ENCODE measurements at regions not wholly inside any gene's neighbourhood (a gene's known extent, or its start where the extent isn't known, plus 50 kb on each side); places are given as distances from the start of the nearest gene placed in this dataset.
"Not testable (repeated sequence)": the region's sequence is repeated elsewhere in the genome, so short reads cannot be mapped to it uniquely, and the experiment has no call there.

GRCh38 chrX:90458071-90458899 is 536.6 kb downstream of the TGIF2LX start:
- H3K27me3 ChIP-seq (ENCODE audit: low read length); H3K4me2 ChIP-seq (ENCODE audit: low read length); H3K36me3 ChIP-seq (ENCODE audit: low read depth, low read length); DNase-seq; H2AFZ ChIP-seq (ENCODE audit: low read length); H3K27ac ChIP-seq (ENCODE audit: low read length); H3K9me2 ChIP-seq (replicated peaks; ENCODE audit: low read length); ATAC-seq; BruUV-seq (replicated peaks); CTCF ChIA-PET; H4K20me1 ChIP-seq (ENCODE audit: low read length); H3K9ac ChIP-seq (ENCODE audit: low read length); intact Hi-C loops (cut with micrococcal nuclease); H3K4me3 ChIP-seq (ENCODE audit: low read length); POLR2A ChIA-PET (ENCODE audit: unreplicated experiment); H3K4me1 ChIP-seq (ENCODE audit: insufficient read depth, low read length); H3F3A ChIP-seq (ENCODE audit: low read length, unreplicated experiment); H3K9me3 ChIP-seq (ENCODE audit: low read length); H3K79me2 ChIP-seq (ENCODE audit: low read length): not testable (repeated sequence)

GRCh38 chrX:90474445-90474844 is 552.7 kb downstream of the TGIF2LX start:
- H3K79me2 ChIP-seq (ENCODE audit: low read length); CTCF ChIA-PET; BruUV-seq (replicated peaks): not testable (repeated sequence)

GRCh38 chrX:90485406-90485805 is 563.7 kb downstream of the TGIF2LX start:
- not testable (repeated sequence) for DNase-seq

More at GRCh38 chrX:90474445-90474844, 552.7 kb downstream of the TGIF2LX start:
- H3K27ac ChIP-seq (ENCODE audit: low read length); H3K4me1 ChIP-seq (ENCODE audit: insufficient read depth, low read length); POLR2A ChIA-PET (ENCODE audit: unreplicated experiment); H3K4me3 ChIP-seq (ENCODE audit: low read length); H3K4me2 ChIP-seq (ENCODE audit: low read length); H3K9ac ChIP-seq (ENCODE audit: low read length); ATAC-seq; H4K20me1 ChIP-seq (ENCODE audit: low read length); H3K36me3 ChIP-seq (ENCODE audit: low read depth, low read length); intact Hi-C loops (cut with micrococcal nuclease); H3K9me2 ChIP-seq (replicated peaks; ENCODE audit: low read length); DNase-seq; H3K27me3 ChIP-seq (ENCODE audit: low read length); H3K9me3 ChIP-seq (ENCODE audit: low read length); H2AFZ ChIP-seq (ENCODE audit: low read length); H3F3A ChIP-seq (ENCODE audit: low read length, unreplicated experiment): not testable (repeated sequence)

GRCh38 chrX:90521284-90521683 is 599.6 kb downstream of the TGIF2LX start:
- intact Hi-C loops (cut with micrococcal nuclease); H3K79me2 ChIP-seq (ENCODE audit: low read length); ATAC-seq; H3K27me3 ChIP-seq (ENCODE audit: low read length); CTCF ChIA-PET; H3F3A ChIP-seq (ENCODE audit: low read length, unreplicated experiment); DNase-seq; POLR2A ChIA-PET (ENCODE audit: unreplicated experiment); H3K9me2 ChIP-seq (replicated peaks; ENCODE audit: low read length); H3K9me3 ChIP-seq (ENCODE audit: low read length); H3K9ac ChIP-seq (ENCODE audit: low read length); H3K4me1 ChIP-seq (ENCODE audit: insufficient read depth, low read length); H2AFZ ChIP-seq (ENCODE audit: low read length); H3K4me2 ChIP-seq (ENCODE audit: low read length); H3K4me3 ChIP-seq (ENCODE audit: low read length); H4K20me1 ChIP-seq (ENCODE audit: low read length); H3K36me3 ChIP-seq (ENCODE audit: low read depth, low read length); H3K27ac ChIP-seq (ENCODE audit: low read length); BruUV-seq (replicated peaks): not testable (repeated sequence)

More at GRCh38 chrX:90485406-90485805, 563.7 kb downstream of the TGIF2LX start:
- H3K4me2 ChIP-seq (ENCODE audit: low read length); H3K9me2 ChIP-seq (replicated peaks; ENCODE audit: low read length); POLR2A ChIA-PET (ENCODE audit: unreplicated experiment); H3K4me3 ChIP-seq (ENCODE audit: low read length); BruUV-seq (replicated peaks); H3K36me3 ChIP-seq (ENCODE audit: low read depth, low read length); CTCF ChIA-PET; H3K79me2 ChIP-seq (ENCODE audit: low read length); H2AFZ ChIP-seq (ENCODE audit: low read length); ATAC-seq; intact Hi-C loops (cut with micrococcal nuclease); H4K20me1 ChIP-seq (ENCODE audit: low read length); H3K27me3 ChIP-seq (ENCODE audit: low read length); H3K9me3 ChIP-seq (ENCODE audit: low read length); H3K4me1 ChIP-seq (ENCODE audit: insufficient read depth, low read length); H3K27ac ChIP-seq (ENCODE audit: low read length); H3F3A ChIP-seq (ENCODE audit: low read length, unreplicated experiment); H3K9ac ChIP-seq (ENCODE audit: low read length): not testable (repeated sequence)

- H3K9ac ChIP-seq (ENCODE audit: low read length); H3K4me1 ChIP-seq (ENCODE audit: insufficient read depth, low read length); H3K9me2 ChIP-seq (replicated peaks; ENCODE audit: low read length); BruUV-seq (replicated peaks); H4K20me1 ChIP-seq (ENCODE audit: low read length); H2AFZ ChIP-seq (ENCODE audit: low read length); H3F3A ChIP-seq (ENCODE audit: low read length, unreplicated experiment); H3K4me2 ChIP-seq (ENCODE audit: low read length); intact Hi-C loops (cut with micrococcal nuclease); H3K9me3 ChIP-seq (ENCODE audit: low read length); POLR2A ChIA-PET (ENCODE audit: unreplicated experiment); DNase-seq; H3K27ac ChIP-seq (ENCODE audit: low read length); ATAC-seq; CTCF ChIA-PET; H3K79me2 ChIP-seq (ENCODE audit: low read length); H3K36me3 ChIP-seq (ENCODE audit: low read depth, low read length); H3K4me3 ChIP-seq (ENCODE audit: low read length); H3K27me3 ChIP-seq (ENCODE audit: low read length): not testable (repeated sequence)
Observed at GRCh38 chrX:90524383-90524968, 602.8 kb downstream of the TGIF2LX start.
